ENCODE measurements at regions not wholly inside any gene's neighbourhood (a gene's known extent, or its start where the extent isn't known, plus 50 kb on each side); places are given as distances from the start of the nearest gene placed in this dataset.

DNA sequence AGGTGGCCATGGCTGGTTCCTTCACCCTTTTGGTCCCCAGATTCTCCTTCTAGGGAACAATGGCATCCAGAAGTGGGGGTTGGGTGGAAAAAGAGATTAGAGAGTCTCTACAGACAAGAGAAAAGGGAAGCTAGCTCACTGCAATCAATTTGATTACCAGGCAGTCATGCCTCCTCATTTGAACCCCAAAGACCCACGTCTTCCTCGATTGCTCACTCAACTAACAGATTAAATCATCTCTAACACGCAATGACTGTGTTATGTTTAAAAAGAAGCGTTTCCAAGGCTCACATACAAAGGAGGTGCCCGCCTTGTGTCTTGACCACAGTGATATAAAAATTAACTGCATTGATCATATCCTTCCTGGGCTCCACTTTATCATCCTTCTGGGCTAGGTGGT is 57.6 kb downstream of the BHLHE40 start:
- Histone ChIP-seq H4K20me1 (ENCODE audit: insufficient read depth) (no peaks in the 10 kb centered on the region), H2AFZ (ENCODE audit: low read depth, low read length, poor library complexity, severe bottlenecking) (no peak overlapping the region), H3K4me1 (ENCODE audit: control insufficient read depth in 1 of 2, insufficient read depth in 2 of 2, low read length in 2 of 2) (no peaks in the 10 kb centered on the region; a peak in 1 of 4 replicates), H3K9ac (ENCODE audit: low read length) (no peak overlapping the region), H3K36me3 (ENCODE audit: control insufficient read depth in 1 of 2, insufficient read depth in 2 of 2, low read length in 2 of 2) (no peaks in the 10 kb centered on the region), H3K4me2 (ENCODE audit: low read length) (no peak overlapping the region), H3K79me2 (ENCODE audit: insufficient read depth, low read length) (no peaks in the 10 kb centered on the region), H3K27ac (ENCODE audit: low read depth, low read length) (no peak overlapping the region), H3K27me3 (ENCODE audit: insufficient read depth, low read length) (no peaks in the 10 kb centered on the region), H3K9me3 (ENCODE audit: control insufficient read depth in 1 of 2, insufficient read depth in 1 of 2, low read depth in 1 of 2, low read length in 2 of 2) (no peaks in the 10 kb centered on the region), H3K9me2 (ENCODE audit: insufficient read depth) (no peaks in the 10 kb centered on the region), H3K4me3 (replicated peaks in 1 of 2; ENCODE audit: low read depth in 1 of 2, low read length in 2 of 2) (no peak overlapping the region)
- intact Hi-C loops (cut with micrococcal nuclease) = no loop called here
- BruUV-seq (replicated peaks) = no TSS peak
- ChIA-PET RAD21 (ENCODE audit: low non-redundant PET in 1 of 2, low total read pairs in 2 of 2, uncharacterized antibody in 2 of 2, unreplicated experiment in 2 of 2) (no interaction called here), CTCF (interaction anchor here (1.0 kb wide), 1 partner anchor 9 kb away, joined by 3 read pairs; no protein-coding TSS in a partner anchor), POLR2A (no interaction called here)
- no peak for DNase-seq (ENCODE audit: low read depth, low spot score)
- TF ChIP-seq TCF7L2 (IDR thresholded peaks at IDR 0.05; ENCODE audit: borderline replicate concordance, extremely low read depth, insufficient read depth, insufficient read length) (no peak), JUND (IDR thresholded peaks at IDR 0.05) (no peak), ZFX (IDR thresholded peaks at IDR 0.05) (no peak), MAX (IDR thresholded peaks at IDR 0.05) (no peak), SIN3A (IDR thresholded peaks at IDR 0.05; ENCODE audit: low read depth) (no peak), SRF (IDR thresholded peaks at IDR 0.05; ENCODE audit: low read depth) (no peak), POLR2AphosphoS5 (IDR thresholded peaks at IDR 0.05; ENCODE audit: low read depth, low read length) (no peak), EZH2phosphoT487 (IDR thresholded peaks at IDR 0.05; ENCODE audit: borderline replicate concordance) (no peak), ELF1 (IDR thresholded peaks at IDR 0.05; ENCODE audit: borderline replicate concordance, low read depth) (no peak), CBX3 (IDR thresholded peaks at IDR 0.05; ENCODE audit: low read depth) (no peak), POLR2A (IDR thresholded peaks at IDR 0.05; ENCODE audit: borderline replicate concordance, extremely low read depth, insufficient read depth, insufficient read length) (no peak), YY1 (IDR thresholded peaks at IDR 0.05; ENCODE audit: extremely low read depth, insufficient replicate concordance, low read depth, low read length) (no peak), REST (IDR thresholded peaks at IDR 0.05; ENCODE audit: low read depth) (no peak)
- TF ChIP-seq, protein P1, sequence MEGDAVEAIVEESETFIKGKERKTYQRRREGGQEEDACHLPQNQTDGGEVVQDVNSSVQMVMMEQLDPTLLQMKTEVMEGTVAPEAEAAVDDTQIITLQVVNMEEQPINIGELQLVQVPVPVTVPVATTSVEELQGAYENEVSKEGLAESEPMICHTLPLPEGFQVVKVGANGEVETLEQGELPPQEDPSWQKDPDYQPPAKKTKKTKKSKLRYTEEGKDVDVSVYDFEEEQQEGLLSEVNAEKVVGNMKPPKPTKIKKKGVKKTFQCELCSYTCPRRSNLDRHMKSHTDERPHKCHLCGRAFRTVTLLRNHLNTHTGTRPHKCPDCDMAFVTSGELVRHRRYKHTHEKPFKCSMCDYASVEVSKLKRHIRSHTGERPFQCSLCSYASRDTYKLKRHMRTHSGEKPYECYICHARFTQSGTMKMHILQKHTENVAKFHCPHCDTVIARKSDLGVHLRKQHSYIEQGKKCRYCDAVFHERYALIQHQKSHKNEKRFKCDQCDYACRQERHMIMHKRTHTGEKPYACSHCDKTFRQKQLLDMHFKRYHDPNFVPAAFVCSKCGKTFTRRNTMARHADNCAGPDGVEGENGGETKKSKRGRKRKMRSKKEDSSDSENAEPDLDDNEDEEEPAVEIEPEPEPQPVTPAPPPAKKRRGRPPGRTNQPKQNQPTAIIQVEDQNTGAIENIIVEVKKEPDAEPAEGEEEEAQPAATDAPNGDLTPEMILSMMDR (IDR thresholded peaks at IDR 0.05 in 2 of 3, conservative IDR thresholded peaks at IDR 0.05 in 1 of 3; ENCODE audit: borderline replicate concordance in 1 of 3, insufficient read depth in 1 of 3, low read depth in 2 of 3, low read length in 2 of 3) = no peak
- TF ChIP-seq, protein P2, sequence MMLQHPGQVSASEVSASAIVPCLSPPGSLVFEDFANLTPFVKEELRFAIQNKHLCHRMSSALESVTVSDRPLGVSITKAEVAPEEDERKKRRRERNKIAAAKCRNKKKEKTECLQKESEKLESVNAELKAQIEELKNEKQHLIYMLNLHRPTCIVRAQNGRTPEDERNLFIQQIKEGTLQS (IDR thresholded peaks at IDR 0.05) = no peak
- TF ChIP-seq, protein P3, sequence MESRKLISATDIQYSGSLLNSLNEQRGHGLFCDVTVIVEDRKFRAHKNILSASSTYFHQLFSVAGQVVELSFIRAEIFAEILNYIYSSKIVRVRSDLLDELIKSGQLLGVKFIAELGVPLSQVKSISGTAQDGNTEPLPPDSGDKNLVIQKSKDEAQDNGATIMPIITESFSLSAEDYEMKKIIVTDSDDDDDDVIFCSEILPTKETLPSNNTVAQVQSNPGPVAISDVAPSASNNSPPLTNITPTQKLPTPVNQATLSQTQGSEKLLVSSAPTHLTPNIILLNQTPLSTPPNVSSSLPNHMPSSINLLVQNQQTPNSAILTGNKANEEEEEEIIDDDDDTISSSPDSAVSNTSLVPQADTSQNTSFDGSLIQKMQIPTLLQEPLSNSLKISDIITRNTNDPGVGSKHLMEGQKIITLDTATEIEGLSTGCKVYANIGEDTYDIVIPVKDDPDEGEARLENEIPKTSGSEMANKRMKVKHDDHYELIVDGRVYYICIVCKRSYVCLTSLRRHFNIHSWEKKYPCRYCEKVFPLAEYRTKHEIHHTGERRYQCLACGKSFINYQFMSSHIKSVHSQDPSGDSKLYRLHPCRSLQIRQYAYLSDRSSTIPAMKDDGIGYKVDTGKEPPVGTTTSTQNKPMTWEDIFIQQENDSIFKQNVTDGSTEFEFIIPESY (IDR thresholded peaks at IDR 0.05; ENCODE audit: extremely low read depth, insufficient replicate concordance, low read length) = no peak
- ATAC-seq = no peak

Data from HCT116 (cell line).